Activated T-cell treated with anti-CD3 and anti-CD28 coated beads for 1 hour (primary cell): ENCODE measurements at regions not wholly inside any gene's neighbourhood (a gene's known extent, or its start where the extent isn't known, plus 50 kb on each side); places are given as distances from the start of the nearest gene placed in this dataset.

Experiments used
- DNase-seq: peaks from one replicate; pipeline ENCODE4 v3.0.0-alpha.2; 2020; ENCODE audit warnings: low read depth

GRCh38 chr2:126748188-126748760 lies 92.3 kb downstream of the GYPC start:
- no peak for DNase-seq

- no peak for DNase-seq
Measured at GRCh38 chr2:126748929-126749518, 93.1 kb downstream of the GYPC start.

- DNase-seq = no peak
Measured at GRCh38 chr2:126749537-126749936, 93.6 kb downstream of the GYPC start.

DNA sequence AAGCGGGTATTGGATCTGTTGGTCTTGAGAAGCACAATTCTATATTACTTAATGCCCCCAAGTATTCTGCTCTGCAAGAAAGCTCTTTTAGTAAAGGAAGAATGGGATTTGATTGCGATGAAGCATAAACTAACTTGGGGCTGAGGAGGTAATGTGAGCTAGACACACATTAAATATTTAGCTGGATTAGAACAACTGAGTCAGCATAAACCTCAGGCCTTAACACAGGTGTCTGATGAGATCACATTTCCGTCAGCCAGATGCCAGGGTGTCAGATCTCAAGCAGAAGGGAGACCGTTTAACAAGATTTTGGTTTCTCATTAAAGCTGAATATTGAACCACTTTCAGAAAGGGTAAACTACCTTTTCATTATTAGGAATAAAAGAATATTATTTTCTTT lies 94.5 kb downstream of the GYPC start:
- DNase-seq = no peak

DNA sequence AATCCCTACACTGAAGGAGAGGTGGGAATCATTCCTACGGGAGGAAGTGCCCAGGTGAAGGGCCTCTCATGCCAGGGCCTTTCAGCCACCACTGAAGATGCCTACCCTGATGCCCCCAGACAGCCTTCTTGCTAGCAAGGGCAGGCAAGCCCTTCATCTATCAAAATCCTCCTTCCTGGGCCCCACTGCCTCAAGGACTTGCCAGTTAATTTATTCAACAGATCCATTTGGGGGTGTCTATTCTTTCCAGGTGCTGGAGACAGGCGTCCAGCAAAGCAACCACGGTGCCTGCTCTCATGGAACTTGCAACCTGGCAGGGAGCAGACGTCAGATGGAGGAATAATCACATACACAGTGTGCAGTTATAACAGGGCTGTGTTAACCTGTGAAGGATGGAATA lies 95.5 kb downstream of the GYPC start:
- DNase-seq = no peak

- no peak for DNase-seq
Measured at GRCh38 chr2:126752876-126753275, 96.9 kb downstream of the GYPC start.

DNA sequence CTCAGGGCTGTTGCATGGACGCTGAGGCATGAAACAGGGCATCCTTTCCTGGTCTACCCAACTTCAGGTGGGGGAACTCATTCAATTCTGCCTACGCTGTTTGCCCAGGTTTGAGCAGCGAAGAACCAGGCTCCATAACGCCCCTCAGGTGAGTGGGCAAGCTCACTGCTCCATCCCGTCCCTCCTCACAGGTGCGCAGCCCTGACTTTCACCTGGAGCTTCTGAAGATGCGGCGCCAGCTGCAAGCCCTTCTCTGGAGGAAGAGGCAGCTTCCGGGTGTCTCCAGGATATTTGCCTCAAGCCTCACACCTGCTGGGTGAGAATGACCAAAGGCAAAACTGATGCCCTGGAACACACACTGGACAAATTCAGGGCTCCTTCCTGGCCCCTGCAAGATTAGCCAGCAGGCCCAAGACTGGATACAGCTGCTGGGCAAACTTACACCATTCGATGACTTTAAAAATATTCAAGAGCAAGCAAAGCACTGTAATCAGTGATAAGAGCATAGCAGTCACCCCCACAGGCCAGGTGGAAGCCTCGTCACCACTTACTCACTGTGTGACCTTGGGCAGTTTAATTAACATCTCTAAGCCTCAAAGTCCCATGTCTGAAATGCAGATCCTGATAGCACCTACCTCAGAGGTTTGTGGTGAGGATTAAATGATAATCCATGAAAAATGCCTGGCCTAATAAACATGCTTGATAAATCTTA lies 97.7 kb downstream of the GYPC start:
- DNase-seq = no peak

GRCh38 chr2:126754240-126755004 lies 98.5 kb downstream of the GYPC start:
- no peak for DNase-seq

DNA sequence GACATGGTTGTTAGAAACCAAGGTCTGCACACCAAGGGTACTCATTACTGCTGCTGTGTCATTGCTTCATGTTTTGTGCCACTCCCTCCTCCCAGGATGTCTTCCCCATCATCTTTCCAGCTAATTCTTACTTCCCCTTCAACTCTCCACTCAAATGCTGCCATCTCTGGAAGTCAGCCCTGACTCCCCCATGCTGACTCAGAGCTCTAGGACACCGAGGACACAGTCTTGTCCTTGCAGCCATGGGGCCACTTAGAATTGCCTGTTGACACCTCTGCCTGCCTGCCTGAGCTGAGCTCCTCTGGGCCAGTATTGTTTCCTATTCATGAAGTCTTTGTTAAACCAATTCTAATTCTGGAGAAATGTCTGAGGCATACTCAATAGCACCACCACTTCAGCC lies 100.2 kb downstream of the GYPC start:
- DNase-seq = no peak

DNA sequence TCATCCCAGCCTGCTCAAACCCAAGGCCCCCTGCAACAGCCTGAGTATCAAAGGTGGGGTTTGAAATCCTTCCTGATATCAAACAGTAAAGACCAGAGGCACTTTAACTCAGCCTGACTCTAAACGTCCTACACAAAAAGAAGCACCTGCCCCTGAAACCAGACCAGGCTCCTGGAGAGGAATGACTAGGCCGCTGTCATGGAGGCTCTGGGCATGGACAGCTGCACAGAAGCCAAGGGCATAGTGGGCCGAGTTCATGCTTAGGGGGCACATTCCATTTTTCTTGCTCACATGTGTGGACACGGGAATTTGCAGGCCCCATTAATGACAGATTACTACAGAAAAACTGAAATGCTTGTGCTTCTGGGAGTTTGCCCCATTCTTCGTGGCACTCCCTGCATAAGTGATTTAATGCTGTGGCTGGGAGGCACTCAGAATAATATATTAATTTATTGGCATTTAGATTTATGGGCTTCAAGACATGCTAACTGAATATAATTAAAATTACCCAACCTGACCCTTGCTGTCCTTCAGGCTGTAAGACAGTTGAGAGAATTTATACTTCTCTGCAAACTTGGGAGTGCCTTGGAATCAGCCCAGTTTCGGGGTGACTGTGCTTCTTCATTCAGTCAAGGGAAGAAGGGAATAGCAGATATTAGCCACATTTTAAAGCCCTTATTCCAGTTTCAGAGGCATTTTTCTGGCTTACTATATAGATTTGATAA lies 105.5 kb downstream of the GYPC start:
- DNase-seq = no peak

DNA sequence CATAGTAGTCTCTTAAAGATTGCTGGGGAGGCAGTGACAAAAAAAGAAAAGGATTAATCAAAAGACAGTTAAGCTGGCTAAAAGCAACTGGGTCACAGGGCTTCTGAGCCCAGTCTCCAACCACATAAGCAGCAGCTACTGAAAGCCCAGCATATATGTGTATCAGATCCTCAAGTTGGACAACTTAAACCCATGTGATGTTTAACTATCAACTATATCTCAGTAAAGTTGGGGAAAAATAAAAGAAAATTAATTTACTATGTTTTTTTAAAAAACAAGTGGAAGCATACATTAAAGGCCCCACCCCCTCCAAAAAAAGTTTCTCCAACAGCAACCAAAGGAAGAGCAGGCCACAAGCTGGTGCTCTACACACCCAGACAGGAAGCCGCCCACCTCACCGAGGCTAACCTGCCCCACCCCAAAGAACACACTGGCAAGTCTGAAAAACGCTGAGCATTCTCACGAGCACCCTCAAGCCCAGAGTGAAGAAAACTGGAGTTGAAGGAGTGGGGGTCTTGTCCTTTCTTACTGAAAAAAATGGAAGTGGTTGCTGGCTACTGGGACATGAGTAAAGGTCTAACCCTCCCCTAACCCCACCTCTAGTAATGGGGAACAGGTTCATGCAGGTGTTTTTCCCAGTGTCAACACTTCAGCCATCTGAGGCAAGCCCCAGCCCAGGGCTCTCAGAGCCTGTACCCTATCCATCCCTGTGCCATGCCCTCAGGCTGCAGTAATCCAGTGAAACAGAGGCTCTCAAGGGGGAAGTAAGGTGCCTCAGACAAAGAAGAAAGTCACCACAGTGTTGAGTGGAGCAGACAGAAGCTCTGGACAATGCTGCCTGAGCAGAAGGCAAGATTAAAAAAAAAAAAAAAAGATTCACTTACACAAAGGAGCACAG lies 106.3 kb downstream of the GYPC start:
- no peak for DNase-seq

- DNase-seq = no peak
Measured at GRCh38 chr2:126764686-126765265, 108.8 kb downstream of the GYPC start.

DNA sequence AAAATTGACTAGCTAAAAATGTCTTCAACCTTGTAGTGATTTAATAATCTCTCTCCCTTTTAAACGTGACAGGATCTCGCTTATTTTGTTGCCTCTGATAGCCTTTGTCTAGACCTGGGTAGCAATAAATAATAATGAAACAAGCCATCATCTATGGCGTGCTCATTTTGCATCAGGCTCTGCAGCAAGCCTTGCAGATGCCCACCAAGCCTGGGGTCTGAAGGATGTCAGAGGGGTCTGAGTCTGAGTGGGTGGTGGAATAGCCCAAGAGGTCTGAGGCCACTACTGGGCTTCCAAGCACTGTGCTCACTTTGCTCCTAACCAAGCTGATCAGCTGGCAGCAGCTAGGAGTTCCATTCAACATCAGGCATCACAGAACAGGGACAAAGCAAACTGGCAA lies 109.4 kb downstream of the GYPC start:
- no peak for DNase-seq

DNA sequence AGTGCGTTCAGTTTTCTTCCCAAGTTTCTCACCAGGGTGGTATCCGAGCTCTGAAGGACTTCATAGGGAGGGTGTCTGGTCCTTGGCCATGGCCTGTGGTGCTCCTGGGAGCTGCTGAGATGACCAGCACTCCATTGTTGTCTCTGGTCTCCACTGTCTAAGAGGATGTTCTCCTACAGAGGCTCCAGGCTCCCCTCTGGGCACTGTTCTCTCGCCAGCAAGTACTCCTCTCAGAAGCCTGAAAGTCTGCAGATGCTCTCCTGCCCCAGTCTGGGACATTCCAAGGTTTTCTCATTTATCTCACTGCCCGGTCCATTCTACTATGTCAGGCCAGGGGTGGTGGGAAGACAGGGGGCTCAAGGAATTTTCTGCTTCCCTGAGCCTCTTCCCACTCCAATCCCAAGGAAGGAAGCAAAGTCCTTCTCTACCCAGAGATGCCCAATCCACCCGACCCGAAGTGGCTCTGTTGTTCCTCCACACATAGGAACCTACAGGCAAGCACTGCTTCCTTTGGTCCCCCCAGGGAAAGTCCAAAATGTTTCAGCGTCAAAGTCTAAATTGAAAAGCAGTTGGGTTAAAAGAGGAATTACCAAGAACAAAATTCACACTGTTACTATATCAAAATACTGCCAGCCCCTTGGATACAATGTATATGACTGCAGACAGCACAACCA lies 110.5 kb downstream of the GYPC start:
- no peak for DNase-seq

GRCh38 chr2:126766969-126767296 lies 111.0 kb downstream of the GYPC start:
- DNase-seq = no peak

DNA sequence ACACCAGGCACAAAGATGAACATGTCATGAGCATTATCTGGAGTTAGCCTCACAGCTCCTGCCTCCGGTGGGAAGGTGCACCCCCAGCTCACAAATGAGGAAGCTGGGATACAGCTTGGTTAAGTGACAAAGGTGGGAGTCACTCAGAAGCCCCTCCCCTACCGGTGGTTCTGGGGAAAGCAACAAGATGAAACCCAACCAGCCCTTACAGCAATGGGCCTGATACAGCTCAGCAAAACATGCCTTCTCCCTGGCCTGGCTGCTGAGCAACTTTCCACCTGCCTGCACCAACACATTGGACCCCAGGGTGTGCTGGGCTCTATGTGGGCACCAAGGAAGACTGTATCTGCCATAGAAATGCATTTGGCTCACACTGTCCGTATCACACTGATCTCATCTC lies 113.2 kb downstream of the GYPC start:
- DNase-seq = no peak

DNA sequence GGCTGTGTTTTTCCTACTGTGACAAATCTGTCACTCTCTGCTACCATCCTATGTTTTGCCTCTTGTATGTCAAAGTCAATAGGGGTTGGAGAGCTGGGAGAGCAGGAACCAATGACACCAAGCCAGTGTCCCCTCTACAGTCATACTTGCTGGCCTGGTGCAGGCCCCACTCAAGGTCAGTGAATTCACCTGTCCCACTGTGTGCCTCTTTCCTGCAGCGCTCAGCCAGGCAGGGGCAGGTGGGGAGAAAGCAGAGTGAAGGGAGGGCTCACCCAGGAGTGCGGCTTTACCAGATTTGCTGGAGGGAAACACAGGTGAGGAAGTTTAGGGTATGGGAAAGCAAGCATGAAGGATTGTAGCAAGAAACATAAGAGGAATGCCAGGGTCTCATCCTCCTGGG lies 114.5 kb downstream of the GYPC start:
- no peak for DNase-seq

DNA sequence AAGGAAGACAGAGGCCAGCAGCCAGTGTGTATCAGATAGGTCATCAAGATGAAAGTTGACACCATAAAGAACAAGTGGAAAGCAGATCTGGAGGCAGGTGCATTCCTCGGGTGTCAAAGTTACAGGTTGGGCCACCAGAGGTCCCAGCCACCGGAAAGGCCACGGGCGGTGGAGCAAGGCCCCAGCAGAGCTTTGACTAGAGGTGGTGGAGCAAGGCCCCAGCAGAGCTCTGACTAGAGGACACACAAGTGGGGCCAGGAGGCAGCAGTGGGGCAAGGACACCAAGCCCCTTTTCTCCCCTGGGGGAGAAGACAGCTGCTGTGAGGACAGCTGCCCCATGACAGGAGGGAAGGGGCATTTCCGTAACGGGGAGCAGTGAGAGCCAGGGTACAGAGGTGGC lies 115.1 kb downstream of the GYPC start:
- DNase-seq = no peak

DNA sequence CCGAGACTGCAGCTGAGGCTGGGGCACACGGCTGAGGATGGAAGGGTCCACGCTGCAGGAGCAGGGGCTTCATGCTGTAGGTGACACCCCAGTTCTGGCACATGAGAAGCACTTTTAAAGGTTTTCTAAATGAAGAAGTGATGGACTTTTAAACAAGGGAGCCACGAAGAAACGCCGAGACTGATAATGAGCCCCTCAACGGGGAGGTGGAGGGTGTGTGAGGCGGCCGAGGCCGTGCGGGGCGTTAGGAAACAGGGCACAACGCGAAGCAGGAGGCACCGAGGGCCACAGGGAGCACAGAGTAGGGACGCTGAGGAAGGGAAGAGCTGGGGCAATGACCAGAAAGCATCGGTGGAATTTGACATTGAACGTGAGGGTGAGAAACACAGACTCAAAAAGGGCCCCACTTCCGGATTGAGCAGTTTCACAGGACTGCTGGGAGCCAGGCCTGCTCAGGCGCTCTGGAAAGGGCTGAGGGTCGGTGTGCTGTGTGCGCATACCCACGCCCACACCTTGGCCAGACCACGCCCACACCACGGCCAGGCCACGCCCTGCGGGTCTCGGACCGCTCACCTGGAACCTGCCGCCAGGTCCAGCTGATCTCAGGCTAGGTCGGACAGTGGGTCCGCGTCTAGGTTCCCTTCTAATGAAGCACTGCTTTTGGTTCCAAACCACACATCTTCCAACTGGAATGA lies 115.7 kb downstream of the GYPC start:
- DNase-seq = no peak

DNA sequence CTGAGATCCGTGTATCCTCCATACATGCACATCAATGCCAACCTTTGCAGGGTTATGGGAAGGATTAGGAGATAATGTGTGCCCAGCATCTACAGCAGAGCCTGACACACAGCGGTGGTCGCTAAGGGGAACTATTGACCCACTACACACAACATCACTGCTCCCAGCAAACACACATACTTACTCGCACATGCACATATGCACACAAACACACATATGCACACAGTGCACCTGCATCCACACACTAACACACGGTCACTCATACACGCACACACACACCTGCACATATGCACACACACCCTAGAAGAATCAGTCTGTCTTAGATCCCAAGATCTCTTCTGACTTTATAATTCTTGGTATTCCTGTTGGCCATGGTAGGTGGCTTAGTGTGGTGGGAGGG lies 118.3 kb downstream of the GYPC start:
- DNase-seq = no peak
